Suppressor macrophage treated with lipopolysaccharide for 1 hour (primary cell): ENCODE measurements at regions not wholly inside any gene's neighbourhood (a gene's known extent, or its start where the extent isn't known, plus 50 kb on each side); places are given as distances from the start of the nearest gene placed in this dataset.
"Not testable (repeated sequence)": the region's sequence is repeated elsewhere in the genome, so short reads cannot be mapped to it uniquely, and the experiment has no call there.

Source experiments
- DNase-seq, 3 donors: peaks; one replicate each; pipeline ENCODE4 v3.0.0-alpha.2; 2020 to 2022

DNA sequence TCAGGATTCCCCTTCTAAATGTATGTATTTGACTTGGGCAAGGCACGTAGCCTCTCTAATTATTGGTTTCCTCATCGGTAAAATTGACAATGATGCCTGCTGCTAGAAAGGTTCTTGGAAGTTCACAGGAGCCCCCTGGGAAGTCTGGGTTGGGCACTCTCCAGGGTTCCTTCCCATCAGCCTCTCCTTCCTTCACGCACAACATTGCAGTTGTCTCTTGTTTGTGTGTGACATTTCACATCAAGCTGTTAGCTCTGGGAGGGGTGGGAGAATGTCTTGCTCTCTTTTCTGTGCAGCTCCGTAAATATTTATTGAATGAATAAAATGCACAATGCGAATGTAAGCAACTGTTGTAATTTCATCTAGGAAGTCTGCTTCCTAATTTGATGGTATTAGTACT lies 153.2 kb upstream of the PRICKLE1 start:
- no peak for DNase-seq

DNA sequence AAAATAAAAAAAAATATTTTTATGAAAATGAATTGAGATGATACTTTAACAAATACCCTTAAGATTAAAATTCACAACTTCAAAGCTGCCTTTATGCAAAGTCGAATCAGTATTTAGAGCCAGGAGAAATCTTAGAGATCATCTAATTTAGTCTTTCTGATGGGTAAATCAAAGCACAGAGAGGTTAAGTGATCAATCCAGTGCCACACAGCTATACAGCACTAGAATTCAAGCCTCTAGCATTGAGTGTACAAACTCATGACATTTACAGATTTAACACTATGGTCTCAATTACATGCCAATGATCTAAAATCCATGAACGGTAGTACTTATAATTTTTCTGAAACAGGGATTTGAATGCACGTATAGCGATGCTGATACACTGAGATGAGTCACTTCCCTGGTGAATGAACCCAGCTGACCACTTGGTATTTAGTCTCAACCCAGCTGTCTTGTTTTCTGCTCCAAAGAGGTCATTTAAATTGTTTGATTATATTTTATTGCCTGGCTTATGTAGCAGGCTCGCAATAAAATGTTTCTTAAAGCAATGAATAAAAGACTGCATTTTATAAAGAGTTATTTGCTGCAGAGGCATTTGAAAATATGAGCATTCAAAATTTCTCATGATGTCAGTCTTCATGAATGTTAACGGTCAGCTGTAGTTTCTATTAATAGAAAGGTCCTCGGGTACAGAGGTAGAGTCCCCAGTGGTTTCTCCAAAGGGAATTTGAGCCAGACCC lies 152.4 kb upstream of the PRICKLE1 start:
- DNase-seq = no peak

DNA sequence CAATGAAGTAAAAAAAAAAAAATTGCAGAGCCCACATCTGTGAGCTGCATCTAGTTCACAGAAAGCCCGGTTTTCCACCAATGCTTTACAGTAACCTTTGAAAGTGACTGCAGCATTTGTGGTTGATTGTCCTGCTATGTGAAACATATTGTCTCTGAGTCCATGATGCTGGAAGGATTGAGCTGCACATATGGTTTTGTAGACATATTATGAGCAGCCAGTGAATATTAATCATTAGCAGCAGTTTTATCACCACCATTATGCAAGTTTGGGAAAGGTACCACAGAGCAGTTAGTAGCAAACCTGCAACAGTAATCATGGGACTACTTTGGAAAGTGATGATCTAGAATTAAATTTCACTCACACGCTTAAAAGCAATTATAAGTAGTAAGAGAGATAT lies 151.5 kb upstream of the PRICKLE1 start:
- DNase-seq = no peak

DNA sequence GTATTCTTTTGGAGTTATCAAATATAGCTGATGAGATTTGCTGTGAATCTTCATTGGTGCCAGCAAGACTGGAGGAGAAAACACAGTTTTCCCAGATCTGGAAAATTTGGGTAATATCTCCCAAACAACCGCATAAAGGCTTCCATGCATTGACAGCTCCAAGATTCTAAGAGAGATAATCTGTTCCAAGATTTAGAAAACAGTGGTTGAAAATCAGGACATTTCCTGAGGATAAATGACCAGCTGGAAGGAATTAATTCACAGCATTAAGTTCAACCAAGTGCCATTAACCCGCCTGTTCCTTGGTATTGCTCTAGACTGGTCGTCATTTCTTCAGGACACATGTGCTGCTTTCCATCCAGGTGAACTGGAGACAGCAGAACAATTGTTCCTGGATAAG lies 147.9 kb upstream of the PRICKLE1 start:
- no peak for DNase-seq

DNA sequence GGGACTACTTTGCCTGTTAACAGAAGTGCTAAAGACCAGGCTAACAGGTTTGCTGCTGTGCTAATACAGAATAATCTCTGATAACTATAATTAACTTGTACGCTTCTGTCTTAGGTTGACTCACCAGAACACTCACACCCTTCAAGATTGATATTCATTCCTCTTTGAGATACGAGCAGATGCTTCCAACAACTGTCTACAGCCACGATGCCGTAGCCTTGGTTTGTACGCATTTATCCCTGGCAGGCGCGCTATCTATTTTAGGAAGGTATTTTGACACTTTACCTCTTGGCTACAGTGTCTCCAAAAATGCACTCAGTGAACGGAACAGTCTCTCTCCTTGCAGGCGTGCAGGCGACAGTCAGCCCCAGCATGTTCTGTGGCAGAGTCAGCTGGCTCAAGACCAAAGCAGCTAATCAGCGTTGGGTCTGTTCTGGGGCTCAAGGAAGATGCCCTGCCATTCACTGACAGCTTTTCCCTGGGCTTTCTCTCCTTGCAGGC lies 146.4 kb upstream of the PRICKLE1 start:
- no peak for DNase-seq

DNA sequence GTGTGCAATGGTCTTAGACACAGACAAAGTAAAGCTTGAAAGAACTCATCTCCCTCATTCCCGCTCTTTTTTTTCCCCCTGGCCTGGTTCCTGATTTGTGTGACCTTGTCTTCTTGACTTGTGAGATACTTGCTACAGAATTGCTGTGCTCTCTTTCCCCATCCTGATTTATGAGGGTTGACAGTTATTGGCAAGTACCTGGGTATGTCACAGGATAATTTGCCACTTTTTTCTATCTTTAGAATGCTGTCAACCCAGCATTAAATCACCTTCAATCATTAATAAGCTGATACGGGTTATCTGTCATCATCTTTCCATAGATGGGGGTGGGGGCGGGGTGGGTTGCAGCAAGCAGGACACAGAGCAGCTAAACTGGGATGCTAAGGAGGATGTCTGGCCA lies 144.4 kb upstream of the PRICKLE1 start:
- DNase-seq = no peak

DNA sequence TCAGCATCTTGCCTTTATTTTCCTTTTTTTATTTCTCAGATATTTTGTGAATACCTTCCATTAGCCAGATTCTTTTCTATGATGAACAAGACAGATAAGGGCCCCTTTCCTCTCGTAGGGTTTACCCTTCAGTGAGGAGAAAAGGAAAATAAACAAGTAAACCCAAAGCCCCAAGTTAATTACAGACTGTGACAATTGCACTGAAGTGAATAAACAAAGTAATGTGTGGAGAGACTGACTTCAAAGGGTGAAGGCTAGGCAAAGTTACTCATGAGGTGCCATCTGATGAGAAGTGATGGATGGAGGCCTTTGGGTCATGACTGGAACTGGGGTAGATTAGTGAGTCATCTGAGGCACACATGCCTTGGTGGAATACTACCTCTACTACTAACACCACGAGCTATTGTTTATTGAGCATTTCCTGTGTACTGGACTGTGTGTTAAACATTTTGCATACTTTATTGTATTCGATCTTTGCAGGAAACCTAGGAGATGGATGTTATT lies 143.4 kb upstream of the PRICKLE1 start:
- no peak for DNase-seq

DNA sequence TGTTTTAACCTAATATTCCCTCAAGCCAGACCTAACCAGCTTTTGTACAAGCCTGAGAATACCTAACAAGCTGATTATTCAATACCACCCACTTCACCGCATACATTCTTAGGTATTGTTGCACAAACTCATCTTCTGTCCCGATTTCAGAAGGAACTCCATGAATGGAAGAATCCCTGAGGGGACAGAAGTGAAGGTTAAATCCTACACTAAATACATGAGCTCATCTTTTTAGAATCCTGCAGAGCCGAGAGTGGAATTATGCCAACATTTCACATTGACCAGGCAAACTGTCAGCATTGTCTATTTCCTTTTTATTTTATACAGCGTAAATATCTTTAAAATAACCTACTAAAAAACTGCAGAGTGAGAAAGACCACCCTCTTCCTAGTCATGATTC lies 140.7 kb upstream of the PRICKLE1 start:
- no peak for DNase-seq

DNA sequence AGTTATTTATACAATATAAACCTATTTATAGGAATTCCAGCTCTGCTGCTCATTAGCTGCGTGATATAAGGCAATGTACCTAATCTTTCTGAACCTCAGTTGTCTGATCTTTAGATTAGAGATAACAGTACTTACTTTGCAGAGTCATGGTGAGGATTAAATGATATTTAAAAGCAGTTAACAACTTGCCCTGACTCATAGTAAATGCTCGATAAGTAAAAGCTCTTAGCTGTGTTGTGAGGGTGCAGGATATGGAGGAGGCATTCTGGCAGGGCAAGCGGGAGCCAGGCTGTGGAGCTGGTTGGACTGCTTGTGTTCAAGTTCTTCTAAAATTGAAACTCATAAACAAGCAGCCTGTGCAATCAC lies 140.0 kb upstream of the PRICKLE1 start:
- DNase-seq = no peak

DNA sequence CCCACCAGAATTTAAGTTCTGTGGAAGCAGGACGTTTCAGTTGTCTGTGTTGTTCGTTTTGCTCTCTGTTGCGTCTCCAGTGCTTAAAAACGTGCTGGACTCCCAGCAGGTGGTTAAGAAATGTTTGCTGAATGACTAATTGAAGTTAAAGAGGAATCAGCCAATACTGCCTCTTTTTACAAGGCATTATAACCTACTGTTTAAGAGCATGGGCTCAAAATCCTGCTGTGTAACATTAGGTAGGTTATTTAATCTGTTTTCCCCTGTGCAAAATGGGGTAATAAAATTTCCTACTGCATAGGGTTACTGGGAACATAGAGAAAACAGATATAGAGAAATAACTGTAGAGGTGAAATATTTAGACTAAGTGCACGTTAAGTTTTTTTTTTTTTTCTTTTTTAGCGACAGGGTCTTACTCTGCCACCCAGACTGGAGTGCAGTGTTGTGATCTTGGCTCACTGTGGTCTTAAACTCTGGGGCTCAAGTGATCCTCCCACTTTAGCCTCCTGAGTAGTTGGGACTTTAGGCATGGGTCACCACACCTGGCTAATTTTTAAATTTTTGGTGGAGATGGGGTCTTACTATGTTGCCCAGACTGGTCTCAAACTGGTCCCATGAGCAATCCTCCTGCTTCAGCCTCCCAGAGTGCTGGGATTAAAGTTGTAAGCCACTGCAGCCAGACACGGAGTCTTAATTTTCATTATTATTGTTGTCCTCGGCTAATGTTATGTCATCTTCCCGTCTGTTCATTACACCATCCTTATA lies 139.4 kb upstream of the PRICKLE1 start:
- DNase-seq = no peak

DNA sequence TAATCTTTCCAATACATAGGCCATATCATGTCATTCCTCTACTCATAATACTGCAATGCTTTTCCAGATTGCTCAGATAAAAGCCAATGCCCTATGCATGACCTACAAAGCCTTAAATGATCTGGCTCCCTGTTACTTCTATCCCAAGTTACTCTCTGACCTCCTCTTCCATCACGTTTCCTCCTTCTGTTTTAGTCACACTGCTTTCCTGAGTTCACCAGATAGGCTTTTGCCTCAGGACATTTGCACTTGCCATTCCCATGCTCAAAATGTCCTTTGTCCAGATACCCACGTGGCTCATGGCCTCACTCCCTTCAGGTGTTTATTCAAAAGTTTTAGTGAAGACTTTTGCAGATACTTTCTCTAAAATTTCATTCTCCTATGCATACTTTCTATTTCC lies 138.7 kb upstream of the PRICKLE1 start:
- DNase-seq = no peak

DNA sequence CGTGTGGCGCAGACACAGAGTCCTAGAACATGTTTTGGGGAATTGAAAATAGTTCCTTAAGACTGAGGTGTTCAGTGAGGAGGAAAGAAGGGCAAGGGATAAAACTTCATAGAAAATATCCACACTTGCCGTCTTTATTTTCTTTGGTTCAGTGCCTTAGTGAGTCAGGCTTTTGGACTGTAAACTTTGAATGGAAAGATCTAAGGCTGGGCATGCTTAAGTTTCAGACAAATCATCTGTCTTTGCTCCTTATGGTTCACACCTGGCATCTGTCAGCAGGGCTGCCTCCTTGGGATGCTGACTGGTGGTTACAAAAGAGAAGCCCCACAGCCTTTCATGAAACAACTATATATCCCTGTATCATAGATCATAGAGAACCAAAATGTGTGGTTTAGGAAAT lies 136.3 kb upstream of the PRICKLE1 start:
- no peak for DNase-seq

DNA sequence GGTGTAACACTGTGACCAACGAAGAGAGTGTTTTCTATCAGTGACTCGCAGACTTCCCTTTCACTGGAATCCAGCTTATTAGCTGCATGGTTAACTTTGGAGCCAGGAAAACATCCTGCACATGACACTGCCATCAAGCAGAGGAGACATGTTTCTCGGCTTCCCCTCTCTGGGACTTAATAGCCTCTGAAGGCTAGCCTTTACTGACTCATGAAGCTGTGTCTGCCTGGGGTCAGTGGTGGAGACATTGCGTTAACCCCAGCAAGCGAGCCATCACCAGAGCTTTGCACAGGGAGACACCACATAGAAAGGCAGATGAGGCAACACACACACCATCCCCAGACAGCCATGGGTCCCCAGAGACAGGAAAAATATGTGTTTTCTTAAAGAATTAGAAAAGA lies 126.9 kb upstream of the PRICKLE1 start:
- DNase-seq = no peak

DNA sequence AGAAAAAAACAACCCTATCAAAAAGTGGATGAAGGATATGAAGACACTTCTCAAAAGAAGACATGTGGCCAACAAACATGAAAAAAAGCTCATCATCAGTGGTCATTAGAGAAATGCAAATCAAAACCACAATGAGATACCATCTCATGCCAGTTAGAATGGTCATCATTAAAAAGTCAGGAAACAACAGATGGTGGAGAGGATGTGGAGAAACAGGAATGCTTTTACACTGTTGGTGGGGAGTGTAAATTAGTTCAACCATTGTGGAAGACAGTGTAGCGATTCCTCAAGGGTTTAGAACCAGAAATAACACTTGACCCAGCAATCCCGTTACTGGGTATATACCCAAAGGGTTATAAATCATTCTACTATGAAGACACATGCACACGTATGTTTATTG lies 124.0 kb upstream of the PRICKLE1 start:
- DNase-seq = not testable (repeated sequence)

DNA sequence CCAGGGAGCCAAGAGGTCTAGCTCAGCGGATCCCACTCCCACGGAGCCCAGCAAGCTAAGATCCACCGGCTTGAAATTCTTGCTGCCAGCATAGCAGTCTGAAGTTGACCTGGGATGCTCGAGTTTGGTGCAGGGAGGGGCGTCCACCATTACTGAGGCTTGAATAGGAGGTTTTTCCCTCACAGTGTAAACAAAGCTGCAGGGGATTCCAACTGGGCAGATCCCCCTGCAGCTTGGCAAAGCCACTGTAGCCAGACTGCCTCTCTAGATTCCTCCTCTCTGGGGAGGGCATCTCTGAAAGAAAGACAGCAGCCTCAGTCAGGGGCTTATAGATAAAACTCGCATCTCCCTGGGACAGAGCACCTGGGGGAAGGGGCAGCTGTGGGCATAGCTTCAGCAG lies 118.8 kb upstream of the PRICKLE1 start:
- DNase-seq = not testable (repeated sequence)

DNA sequence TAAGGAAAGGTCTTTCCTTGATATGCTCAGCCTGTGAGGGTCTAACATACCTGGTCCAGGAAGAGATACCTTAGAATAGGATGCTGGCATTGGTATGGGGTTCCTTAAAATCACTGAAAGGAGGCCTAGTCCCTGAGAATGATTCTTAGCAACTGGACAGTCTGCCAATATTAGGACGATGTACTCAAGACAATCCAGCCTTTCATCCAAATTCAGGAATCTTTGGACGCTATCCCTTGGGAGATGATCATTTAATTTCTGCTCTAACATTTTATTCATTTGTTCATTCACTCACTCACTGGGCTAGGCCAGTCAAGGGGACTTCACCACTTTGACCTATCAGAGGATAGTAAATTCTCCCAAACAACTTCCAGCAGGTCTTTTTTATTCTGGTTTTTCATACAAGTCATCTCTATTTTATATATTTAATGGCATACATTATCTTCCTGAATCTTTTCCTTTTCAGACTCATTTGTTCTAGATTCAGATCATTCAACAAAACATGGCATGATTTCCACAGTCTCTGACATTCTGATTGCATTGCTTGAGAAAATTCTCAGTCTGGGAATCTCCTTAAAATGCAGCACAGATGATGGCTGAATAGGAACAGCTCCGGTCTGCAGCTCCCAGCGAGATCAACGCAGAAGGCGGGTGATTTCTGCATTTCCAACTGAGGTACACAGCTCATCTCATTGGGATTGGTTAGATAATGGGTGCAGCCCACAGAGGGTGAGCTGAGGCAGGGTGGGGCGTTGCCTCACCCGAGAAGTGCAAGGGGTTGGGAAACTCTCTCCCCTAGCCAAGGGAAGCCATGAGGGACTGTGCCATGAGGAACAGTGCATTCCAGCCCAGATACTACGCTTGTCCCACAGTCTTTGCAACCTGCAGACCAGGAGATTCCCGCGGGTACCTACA lies 118.0 kb upstream of the PRICKLE1 start:
- DNase-seq = no peak

DNA sequence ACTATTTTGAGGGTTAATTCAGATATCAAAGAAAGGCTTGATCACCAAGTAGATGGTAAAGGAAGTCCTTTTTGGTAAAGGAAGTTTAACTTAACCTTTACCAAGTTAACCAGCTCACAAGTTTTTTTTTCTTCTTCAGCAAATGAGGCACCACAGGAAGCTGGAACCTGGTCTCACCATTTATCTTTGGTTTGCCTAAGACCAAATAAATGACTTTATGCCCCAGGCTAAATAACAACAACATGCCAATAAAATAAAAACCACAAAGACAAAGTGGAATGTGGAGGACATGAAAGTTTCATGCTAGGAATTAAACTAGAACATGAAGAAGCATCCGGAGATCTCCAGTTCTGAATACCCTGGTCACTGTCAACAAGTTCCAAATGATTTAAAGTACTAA lies 116.8 kb upstream of the PRICKLE1 start:
- DNase-seq = no peak

DNA sequence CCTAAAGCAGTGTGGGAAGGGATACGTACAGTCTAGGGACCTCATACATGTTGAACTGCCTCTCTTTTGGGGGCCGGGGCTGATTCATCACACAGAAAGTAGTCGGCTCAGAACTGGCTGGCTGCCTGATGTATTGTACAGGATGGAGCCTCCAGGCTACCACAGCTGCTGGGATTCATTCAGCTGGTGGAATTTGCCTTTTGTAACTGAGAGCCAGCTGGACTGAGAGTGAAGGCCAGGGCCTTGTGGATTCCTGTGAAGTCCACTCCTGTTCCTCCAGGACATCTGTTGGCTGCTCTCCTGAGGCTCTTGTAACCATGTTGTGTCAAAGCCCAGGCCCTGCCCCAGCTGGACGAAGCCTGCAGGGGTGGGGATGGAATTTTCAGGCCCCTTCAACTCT lies 116.3 kb upstream of the PRICKLE1 start:
- DNase-seq = no peak

DNA sequence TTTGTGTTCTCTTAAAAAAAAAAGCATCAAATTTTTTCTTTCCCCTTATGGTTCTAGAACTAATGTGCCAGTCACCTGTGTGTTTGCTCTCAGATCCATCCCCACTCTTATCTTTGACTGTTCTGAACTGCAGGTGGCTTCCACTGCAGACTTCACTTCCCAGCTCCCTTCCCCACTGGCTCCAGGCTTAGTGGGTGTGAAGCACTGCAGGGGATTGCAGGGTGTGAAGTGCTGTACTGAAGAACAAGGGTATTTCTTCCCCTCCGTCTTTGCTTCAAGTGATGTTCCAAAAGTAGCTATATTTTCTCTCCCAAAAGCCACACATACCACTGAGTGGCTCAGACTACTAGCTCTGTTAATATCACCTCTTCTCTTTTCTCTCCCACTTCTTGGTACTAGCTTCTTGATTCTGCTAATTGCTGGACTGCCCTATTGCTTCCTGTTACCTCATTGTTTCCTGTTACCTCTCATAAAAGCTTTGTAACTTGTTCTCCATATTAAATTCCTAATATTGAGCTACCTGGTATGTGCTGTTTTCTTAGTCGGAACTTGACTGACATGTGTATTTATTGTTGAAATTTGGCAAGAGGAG lies 115.4 kb upstream of the PRICKLE1 start:
- no peak for DNase-seq

DNA sequence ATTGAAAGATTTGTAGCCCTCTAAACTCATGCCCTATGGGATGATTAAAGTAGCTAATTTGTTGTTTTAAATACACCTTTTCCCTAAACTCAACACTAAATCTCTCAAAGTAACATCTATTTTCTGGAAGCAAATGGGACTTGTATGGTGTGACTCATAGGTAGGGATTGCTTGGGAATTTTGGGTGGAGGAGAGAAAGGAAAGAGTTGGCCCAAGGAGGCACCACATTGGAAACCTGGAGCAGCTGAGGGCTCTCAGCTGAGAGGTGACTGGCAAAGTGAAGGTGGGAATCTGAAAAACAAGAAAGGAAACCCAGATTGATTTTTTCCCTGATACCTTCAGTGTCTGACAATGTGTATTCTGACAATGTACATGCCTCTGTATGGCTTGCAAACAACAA lies 114.8 kb upstream of the PRICKLE1 start:
- DNase-seq = no peak

DNA sequence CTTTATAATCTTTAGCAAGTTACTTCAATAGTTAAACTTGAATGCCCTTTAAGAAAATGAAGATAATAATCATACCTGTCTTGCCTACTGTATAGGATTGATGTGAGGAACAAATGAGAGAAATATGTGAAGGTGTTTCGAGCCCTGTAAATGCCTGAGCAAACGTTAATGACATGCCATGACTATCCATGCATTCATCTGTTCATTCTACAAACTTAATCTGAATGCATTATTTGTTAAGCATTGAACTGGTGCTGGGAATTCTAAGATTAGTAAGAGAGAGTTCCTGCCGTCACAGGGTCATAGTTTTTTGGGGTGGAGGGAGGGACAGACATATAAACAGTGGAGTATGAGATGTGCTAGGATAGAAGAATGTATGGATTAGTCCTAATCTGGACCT lies 111.5 kb upstream of the PRICKLE1 start:
- DNase-seq = no peak

DNA sequence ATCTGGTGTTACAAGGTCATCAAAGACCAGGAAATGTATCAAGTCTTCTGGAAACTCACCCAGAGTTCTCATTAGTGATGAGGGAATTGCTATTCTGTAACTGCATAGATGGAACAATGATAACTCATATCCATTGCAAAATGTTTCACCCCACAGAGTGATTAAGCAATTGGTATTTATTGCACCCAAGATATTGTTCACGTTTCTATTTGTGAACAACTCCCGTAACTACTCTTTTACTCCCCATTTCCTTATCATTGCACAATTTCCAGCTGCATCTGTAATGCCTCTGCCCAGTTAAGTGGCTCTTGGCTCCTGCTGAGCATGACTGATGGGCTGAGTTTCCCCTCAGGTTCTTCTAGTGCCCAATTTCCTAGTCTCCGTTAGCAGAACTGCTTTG lies 108.7 kb upstream of the PRICKLE1 start:
- DNase-seq = peak in 2 of 3 donors; percentile 25 to 74
